GM18861 (cell line): ENCODE measurements at regions not wholly inside any gene's neighbourhood (a gene's known extent, or its start where the extent isn't known, plus 50 kb on each side); places are given as distances from the start of the nearest gene placed in this dataset.

Source experiments
- ATAC-seq: cut with Tn5 transposase; IDR thresholded peaks from one replicate; pipeline ENCODE4 v1.9.1; 2021; ENCODE audit not compliant: unreplicated experiment

- no peak for ATAC-seq
Measured at GRCh38 chr2:186068139-186068801, 329.7 kb downstream of the FSIP2 start.

DNA sequence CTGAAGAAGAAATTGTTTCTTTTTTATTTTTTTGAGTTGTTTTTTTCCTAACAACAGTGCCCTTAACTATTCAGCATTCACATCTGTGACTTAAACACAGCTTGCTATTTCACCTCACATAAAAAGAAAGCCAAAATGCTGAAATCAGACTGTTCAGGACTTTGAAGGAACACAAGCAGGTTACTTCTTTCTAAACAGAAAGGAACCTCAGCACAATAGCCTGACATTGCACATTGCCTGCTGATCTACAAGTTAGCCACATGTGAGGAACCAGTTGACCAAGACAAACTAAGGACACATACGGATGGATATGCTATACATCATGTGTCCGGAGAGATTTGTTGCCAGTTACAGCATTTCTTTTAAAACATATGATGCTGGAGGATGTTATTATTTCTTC lies 331.1 kb downstream of the FSIP2 start:
- no peak for ATAC-seq

- no peak for ATAC-seq
Measured at GRCh38 chr2:186085226-186085625, 346.6 kb downstream of the FSIP2 start.

DNA sequence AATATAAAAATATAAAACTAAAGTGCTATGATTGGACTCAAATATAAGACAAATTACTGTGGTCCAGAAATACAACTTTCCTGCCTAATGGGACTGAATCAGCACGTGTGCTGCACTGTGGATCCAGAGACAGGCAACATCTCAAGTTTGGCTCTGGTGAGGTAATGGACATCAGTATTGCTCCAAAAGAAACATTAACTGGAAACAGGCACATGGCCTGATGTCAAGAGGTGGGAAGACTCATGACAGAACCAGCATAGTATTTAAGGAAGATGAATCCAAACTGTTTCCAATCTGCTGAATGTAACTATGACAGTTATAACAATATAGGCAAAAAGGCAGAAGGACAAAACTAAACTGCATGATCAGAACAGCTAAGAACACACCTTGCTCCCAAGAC lies 354.6 kb downstream of the FSIP2 start:
- no peak for ATAC-seq

DNA sequence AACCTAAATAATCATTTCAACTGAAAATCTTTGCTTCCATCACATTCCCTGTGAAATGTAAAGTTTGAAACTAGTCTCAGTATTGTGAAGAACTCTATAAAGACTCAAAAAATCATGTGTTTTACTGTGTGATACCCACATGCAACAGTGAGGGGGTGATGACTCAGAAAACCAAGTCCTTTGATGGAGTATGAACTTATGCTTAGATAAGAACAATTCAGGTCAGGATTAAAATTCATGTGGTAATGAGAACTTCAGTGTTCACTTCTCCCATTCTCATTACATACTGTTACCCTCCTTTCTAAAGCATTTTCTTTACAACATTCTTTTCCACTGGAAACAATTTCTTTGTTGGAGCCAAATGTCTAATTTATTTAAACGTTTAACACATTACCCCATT lies 360.2 kb downstream of the FSIP2 start:
- no peak for ATAC-seq

DNA sequence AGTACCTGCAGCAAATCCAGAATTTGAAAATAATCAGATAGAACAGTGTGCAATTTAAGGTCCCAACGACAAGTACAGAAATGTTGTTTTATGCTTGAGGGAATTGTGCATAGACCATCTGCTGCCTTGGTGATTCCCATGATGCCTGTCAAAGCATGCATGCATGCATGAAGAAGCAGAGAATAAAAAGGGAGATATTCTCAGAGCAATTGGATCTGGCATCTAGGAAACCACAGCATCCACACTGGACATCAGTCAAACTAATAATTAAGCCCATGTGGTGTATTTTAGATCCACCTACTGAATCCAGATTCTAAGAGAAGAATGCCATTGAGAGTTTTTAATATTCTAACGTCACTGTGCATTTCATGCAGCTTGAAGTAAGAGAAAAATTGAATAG lies 361.2 kb downstream of the FSIP2 start:
- no peak for ATAC-seq

GRCh38 chr2:186100636-186101035 lies 362.0 kb downstream of the FSIP2 start:
- no peak for ATAC-seq

DNA sequence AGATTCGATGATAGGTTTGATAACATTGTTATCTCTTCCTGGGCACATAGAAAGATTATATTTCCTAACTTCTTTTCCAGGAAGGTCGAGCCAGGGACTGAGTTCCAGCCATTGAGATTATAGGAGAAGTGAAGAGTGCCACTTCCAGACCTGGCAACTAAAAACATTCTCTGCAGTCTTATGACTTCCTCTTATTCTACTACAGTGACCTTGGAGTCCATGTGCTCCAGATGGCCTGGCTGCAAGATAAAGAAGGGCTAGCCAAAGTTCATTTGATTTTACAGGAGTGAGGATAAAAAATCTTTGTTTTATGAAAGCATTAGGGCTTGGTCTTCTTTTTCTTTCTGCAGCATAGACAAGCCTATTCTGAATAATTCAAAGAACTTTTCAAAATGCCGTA lies 363.0 kb downstream of the FSIP2 start:
- no peak for ATAC-seq

GRCh38 chr2:186103276-186103675 lies 364.7 kb downstream of the FSIP2 start:
- no peak for ATAC-seq

- no peak for ATAC-seq
Measured at GRCh38 chr2:186105016-186105724, 366.6 kb downstream of the FSIP2 start.

- ATAC-seq = no peak
Measured at GRCh38 chr2:186108470-186108869, 369.9 kb downstream of the FSIP2 start.

DNA sequence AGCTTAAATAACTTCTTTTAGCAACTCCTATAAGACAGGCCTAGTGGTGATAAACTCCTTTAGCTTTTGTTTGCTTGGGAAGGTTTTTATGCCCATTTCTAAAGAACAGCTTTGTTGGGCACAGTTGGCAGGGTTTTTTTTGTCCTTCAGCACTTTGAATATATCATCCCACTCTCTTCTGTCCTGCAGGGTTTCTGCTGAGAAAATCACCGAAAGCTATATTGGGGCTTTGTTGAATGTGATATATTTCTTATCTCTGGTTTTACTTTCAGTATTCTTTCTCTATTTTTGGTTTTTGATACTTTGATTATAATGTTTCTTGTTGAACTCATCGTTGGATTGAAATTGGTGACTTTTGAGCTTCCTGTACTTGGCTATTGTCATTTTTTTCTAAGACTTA lies 372.8 kb upstream of the ZC3H15 start:
- ATAC-seq = no peak

DNA sequence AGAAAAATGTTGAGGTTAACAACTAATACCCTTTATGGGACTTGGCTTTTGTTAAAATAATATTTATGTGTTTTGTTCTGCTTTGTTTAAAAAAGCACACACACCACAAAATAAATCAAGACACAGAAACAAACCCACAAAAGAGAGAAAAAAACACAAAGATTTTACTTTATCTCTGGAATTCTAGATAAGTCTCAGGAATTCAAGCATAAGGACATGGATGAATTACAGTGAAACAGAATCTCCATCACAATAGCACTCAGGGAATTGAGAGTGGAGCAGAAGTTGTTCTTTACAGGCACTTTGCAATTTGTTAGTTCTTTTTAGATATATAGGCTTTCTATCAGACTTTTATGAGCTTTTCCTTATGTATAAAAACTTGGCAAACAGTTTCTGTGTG lies 360.9 kb upstream of the ZC3H15 start:
- ATAC-seq = no peak

DNA sequence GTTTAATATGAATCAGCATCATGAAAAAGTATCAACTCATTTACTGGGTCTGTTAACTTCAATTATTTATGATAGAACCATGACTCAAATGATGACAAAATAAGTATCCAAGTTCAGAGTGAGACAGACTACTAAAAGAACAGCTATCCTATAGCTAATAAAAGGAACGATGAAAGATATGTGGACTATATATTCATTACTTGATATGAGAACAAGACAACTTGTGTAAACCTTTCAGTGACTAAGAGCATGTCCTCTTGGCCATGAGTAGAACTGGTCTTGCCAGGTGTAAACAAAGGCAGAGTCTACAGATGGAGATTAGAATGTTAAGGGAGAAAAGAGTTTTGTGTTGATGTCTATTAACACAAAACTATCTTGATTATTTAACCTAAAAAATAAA lies 360.4 kb upstream of the ZC3H15 start:
- ATAC-seq = no peak

- ATAC-seq = no peak
Measured at GRCh38 chr2:186126181-186126580, 359.9 kb upstream of the ZC3H15 start.

DNA sequence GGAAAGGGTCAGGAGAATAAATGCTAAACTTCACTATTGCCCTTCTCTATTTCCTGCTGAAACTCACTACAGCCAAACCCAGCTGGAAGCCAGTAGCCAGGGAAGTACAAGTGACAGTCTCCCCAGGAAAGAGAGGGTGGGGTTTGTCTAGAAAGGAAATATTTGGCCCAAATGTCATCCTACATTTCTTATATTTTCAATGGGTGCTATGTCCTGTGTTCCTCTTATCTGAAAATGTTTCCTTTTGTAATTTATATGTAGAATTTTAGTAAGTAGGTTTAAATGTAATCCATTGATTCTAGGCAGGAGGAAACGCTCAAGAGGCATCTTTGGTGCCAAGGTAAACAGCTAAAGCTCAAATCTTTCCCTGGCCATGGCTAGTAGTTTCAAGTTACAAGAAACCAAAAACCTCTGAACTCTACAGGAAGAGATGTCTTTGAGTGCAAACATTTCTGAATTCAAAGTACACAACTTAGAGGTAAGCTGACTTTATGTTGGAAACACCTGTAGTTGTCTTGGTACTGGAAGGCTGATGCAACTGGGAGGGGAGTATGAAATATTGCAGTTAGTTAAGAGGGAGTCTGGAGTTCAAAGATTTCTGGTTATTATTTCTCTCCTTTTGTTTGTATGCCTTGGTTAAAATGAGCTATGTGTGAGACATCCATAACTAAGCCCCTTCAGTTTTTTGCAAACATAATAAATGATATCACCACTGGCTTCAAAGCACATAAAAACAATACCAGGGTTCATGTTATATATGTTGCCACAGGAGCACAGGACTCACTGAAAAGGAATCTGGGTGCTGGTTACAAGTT lies 356.1 kb upstream of the ZC3H15 start:
- no peak for ATAC-seq

- ATAC-seq = no peak
Measured at GRCh38 chr2:186130748-186131641, 355.1 kb upstream of the ZC3H15 start.

DNA sequence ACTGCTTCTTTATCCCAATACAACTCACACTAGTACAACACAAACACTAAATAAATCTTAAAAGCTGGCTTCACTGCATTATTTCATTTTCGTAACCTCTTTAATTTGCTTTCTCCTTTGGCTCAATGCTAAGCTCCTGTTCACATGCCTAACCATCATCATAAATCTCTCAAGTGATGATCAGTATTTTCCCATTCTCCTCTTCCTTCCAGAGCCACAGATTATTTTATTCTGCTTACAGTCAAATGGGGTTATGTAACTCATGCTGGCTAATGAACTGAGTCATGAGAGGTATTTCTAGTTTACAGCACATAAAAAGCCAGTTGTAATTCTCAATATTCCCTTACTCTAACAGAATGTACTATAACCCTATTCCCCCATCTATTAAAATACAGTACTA lies 350.4 kb upstream of the ZC3H15 start:
- ATAC-seq = no peak

GRCh38 chr2:186136860-186137259 lies 349.2 kb upstream of the ZC3H15 start:
- no peak for ATAC-seq

DNA sequence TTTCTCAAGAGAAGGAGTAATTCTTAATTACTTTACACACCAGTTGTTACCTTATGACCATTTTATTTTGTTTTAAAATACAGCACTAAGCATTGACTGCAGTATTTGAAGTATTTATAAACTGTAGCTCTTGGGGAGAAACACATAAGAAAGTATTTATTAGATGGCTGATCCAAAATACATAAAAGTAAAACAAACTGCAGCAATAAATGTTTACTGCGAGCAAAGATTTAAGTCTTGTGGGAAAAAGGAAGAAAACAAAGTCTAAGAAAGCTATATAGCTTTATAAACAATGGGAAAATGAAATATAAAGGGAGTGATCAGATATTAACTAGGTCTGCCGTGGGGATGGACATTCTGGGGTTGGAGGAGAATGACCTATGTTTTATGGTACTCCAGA lies 347.2 kb upstream of the ZC3H15 start:
- ATAC-seq = no peak

DNA sequence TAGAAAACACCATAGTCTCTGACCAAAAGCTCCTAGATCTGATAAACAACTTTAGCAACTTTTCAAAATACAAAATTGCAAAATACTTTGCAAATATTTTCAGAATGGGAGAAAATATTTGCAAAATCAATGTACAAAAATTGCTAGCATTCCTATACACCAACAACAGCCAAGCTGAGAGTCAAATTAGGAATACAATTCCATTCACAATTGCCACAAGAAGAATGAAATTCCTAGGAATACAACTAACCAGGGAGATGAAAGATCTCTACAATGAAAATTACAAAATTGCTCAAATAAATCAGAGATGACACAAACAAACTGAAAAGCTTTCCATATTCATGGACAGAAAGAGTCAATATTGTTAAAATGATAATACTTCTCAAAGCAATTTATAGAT lies 327.0 kb upstream of the ZC3H15 start:
- ATAC-seq = no peak
